PFSK-1 (cell line): ENCODE measurements at regions not wholly inside any gene's neighbourhood (a gene's known extent, or its start where the extent isn't known, plus 50 kb on each side); places are given as distances from the start of the nearest gene placed in this dataset.

Experiments
- FOXP2 ChIP-seq: optimal IDR thresholded peaks from 2 replicates; pipeline ENCODE3; 2011; ENCODE audit warnings: borderline replicate concordance, control low read depth, inconsistent platforms; ENCODE audit not compliant: insufficient read depth; ENCODE audit errors: extremely low read length, extremely low read depth
- POLR2AphosphoS5 ChIP-seq: IDR thresholded peaks from 2 replicates; pipeline ENCODE4 v1.6.1; 2012; ENCODE audit warnings: low read depth, mild to moderate bottlenecking, control low read depth, low read length, moderate library complexity
- REST ChIP-seq, 2 experiments: IDR thresholded peaks; 2 replicates each; pipeline versions ENCODE4 v1.6.1 to v1.8.0; 2011 to 2012; ENCODE audit warnings: low read depth in 2 of 2, low read length in 2 of 2, control low read depth in 1 of 2, inconsistent platforms in 1 of 2, mild to moderate bottlenecking in 1 of 2, moderate library complexity in 1 of 2; ENCODE audit not compliant: insufficient read depth in 1 of 2
- SIN3A ChIP-seq: IDR thresholded peaks from 2 replicates; pipeline ENCODE4 v1.6.1; 2012; ENCODE audit warnings: mild to moderate bottlenecking, low read length, moderate library complexity, borderline replicate concordance; ENCODE audit not compliant: insufficient read depth
- TAF1 ChIP-seq: IDR thresholded peaks from 2 replicates; pipeline ENCODE4 v1.6.1; 2012; ENCODE audit warnings: low read length, control low read depth, borderline replicate concordance; ENCODE audit not compliant: insufficient read depth

GRCh38 chr6:114550316-114550715 lies 207.5 kb upstream of the HS3ST5 start:
- no peak for TF ChIP-seq SIN3A

- TF ChIP-seq TAF1 = no peak
- no peak for TF ChIP-seq POLR2AphosphoS5
- TF ChIP-seq REST (IDR thresholded peaks at IDR 0.05; ENCODE audit: insufficient read depth in 1 of 2, low read depth in 2 of 2, low read length in 2 of 2) = no peak
- TF ChIP-seq FOXP2 = no peak
- no peak for TF ChIP-seq SIN3A
These were observed 200.9 kb upstream of the HS3ST5 start for GRCh38 chr6:114543696-114544095.

GRCh38 chr6:114541794-114542193 lies 199.0 kb upstream of the HS3ST5 start:
- TF ChIP-seq REST (IDR thresholded peaks at IDR 0.05; ENCODE audit: insufficient read depth in 1 of 2, low read depth in 2 of 2, low read length in 2 of 2) (no peak), FOXP2 (no peak), POLR2AphosphoS5 (no peak), SIN3A (no peak), TAF1 (no peak)

GRCh38 chr6:114537977-114538376 lies 195.2 kb upstream of the HS3ST5 start:
- TF ChIP-seq REST (IDR thresholded peaks at IDR 0.05; ENCODE audit: insufficient read depth in 1 of 2, low read depth in 2 of 2, low read length in 2 of 2) (no peak), SIN3A (no peak), POLR2AphosphoS5 (no peak), FOXP2 (no peak), TAF1 (no peak)

- TF ChIP-seq TAF1 (no peak), POLR2AphosphoS5 (no peak), REST (IDR thresholded peaks at IDR 0.05; ENCODE audit: insufficient read depth in 1 of 2, low read depth in 2 of 2, low read length in 2 of 2) (no peak), SIN3A (no peak), FOXP2 (no peak)
These were observed 192.0 kb upstream of the HS3ST5 start for GRCh38 chr6:114534813-114535212.
